Activated naive CD8-positive, alpha-beta T cell treated with anti-CD3 and anti-CD28 coated beads, Interleukin-2, amount 10 ng/mL, durations not matched to agents 7 days and 5 days (primary cell): ENCODE measurements at regions not wholly inside any gene's neighbourhood (a gene's known extent, or its start where the extent isn't known, plus 50 kb on each side); places are given as distances from the start of the nearest gene placed in this dataset.

Experiments used
- ATAC-seq: fragments of 150-1000 bp; cut with Tn5 transposase; one replicate; pipeline ENCODE4 v1.10.0; 2021; ENCODE audit warnings: low read depth, moderate library complexity
- POLR2A ChIA-PET: fragments of 350-600 bp; sonication (Branson Sonifier 250); formaldehyde crosslinking; loops from one replicate; lab custom pipeline; 2021; ENCODE audit warnings: antibody characterized with exemption; lab: Charles Lee
- DNase-seq: peaks from one replicate; pipeline ENCODE4 v3.0.0; 2021
- H3K27ac Mint-ChIP-seq: one replicate; pipeline ENCODE4 v1.8.0; 2022; ENCODE audit warnings: mild to moderate bottlenecking, mixed read lengths
- H3K27me3 Mint-ChIP-seq: one replicate; pipeline ENCODE4 v1.8.0; 2022; ENCODE audit warnings: mild to moderate bottlenecking, moderate library complexity, mixed read lengths
- H3K36me3 Mint-ChIP-seq: one replicate; pipeline ENCODE4 v1.8.0; 2021; ENCODE audit warnings: mild to moderate bottlenecking, mixed read lengths
- H3K4me1 Mint-ChIP-seq: one replicate; pipeline ENCODE4 v1.8.0; 2021; ENCODE audit warnings: mixed read lengths
- H3K4me3 Mint-ChIP-seq: one replicate; pipeline ENCODE4 v1.8.0; 2022; ENCODE audit warnings: mild to moderate bottlenecking, moderate library complexity, mixed read lengths
- H3K9me3 Mint-ChIP-seq: one replicate; pipeline ENCODE4 v1.8.0; 2021; ENCODE audit warnings: mixed read lengths

DNA sequence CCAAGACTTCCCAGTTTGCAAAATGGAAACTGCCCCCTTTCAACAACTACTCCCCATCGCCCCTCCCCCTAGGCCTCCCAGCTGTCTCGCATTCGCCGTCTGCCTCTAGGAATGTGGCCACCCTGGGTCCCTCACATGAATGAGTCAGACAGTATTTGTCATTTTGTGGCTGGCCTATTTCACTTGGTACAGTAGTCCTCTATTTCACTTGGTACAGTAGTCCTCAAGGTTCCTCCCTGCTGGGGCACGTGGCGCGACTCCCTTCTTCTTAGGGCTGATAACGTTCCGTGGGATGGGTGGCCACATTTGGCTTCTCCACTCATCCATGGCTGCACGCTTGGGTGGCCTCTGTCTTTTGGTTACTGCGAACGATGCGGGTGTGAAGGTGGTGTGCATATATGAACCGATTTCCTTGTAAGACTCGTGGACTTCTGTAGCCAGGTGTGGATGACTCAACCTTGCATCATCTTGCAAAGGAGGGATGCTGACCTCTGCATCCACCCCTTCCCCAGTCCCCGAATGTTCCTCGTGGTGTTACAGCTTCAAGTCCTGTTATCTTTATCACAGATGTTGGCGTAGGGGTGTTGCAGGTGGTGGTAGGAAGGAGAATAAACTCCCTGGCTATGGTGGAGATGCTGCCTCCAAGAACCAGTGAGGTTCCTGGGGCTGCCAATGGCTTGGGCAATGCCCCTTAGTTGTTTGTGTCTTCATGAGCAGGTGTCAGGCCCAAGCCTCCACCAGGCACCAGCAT lies 112.1 kb upstream of the SOX1 start:
- DNase-seq (no peak), ATAC-seq (no peak)
- POLR2A ChIA-PET, result no interaction called here
- Mint-ChIP-seq H3K4me1 (no peaks in the 10 kb centered on the region), H3K9me3 (peaks cover 1% of the 10 kb centered on the region), H3K27ac (no peak overlapping the region), H3K36me3 (no peaks in the 10 kb centered on the region), H3K27me3 (no peaks in the 10 kb centered on the region), H3K4me3 (no peak overlapping the region)

DNA sequence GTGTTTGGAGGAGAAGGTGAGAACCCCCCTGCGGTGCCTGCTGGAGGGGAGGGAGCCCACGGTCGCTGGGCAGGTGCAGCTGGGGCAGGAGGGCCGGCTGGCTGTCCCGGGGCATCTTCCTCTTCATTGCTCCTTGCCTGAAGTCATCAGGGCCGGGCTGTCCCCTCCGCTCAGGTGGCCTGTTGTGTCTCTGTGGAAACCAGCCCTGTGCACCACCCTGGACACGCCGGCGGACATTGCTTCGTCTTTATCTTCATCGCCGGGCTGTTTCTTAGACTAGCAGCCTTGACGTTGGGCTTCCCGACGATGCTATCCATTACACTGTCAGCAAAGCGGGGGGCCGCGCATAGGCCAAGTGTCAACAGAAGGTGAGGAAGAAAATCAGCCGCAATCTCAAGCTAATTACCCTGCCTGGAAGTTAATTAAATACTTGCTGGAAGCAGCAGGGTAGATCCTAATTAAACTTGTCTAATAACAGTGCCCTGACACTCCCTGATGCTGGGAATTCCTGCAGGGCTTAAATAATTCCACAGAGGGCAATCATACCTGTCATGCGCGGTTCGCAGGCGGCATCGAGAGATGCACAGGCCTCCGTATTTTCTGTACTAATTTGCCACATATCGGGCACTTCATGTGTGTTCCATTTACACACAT lies 111.4 kb upstream of the SOX1 start:
- H3K4me3 Mint-ChIP-seq, result no peak overlapping the region
- no peaks in the 10 kb centered on the region for H3K4me1 Mint-ChIP-seq
- no peak overlapping the region for H3K27ac Mint-ChIP-seq
- ATAC-seq (no peak), DNase-seq (no peak)
- H3K36me3 Mint-ChIP-seq, result no peaks in the 10 kb centered on the region
- H3K9me3 Mint-ChIP-seq, result peaks cover 1% of the 10 kb centered on the region
- no peaks in the 10 kb centered on the region for H3K27me3 Mint-ChIP-seq
- POLR2A ChIA-PET, result no interaction called here

DNA sequence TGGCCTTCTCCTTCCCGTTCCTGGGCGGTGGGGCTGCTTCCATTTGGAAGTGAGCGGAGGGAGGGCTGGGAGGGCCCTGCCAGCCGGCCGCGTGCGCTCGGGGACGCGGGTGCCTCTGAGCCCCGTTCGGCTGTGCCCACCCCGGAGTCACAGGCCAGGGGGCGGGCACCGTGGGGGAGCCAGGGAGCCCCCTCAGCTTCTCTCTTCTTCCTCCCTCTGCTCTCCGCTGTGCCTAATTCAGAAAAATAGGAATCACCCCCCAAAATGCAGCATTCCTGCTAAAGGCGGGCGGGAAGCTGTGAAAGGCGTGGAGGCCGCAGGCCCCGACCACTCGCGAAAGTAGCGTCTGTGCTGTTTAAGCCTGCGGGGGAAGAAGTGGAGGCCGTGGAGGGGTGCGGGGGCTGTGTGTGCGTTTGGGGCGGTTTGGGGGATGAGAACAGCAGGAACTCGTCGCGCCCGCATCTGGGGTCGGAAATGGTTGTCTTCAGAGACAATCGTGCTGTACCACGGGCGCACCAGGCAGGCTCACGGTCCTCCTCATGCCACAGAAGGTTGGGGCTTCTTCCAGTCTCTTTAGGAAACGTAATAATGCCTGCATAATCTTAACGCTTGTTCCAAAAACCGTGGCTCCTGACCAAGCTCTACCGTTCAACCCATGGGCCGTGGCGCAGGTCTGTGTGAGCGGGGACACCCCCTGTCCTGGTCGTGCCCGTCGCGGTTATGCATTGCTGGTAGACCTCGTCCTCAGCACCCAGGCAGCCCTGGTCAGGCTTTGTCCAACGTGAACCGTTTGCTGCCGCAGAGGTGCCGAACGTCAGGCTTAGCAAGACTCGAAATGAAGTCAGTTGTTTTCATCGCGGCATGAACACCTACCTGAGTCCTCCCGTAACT lies 110.4 kb upstream of the SOX1 start:
- POLR2A ChIA-PET, result no interaction called here
- ATAC-seq (no peak), DNase-seq (no peak)
- Mint-ChIP-seq H3K9me3 (peaks cover 1% of the 10 kb centered on the region), H3K27ac (no peak overlapping the region), H3K36me3 (no peaks in the 10 kb centered on the region), H3K4me1 (no peaks in the 10 kb centered on the region), H3K4me3 (no peak overlapping the region), H3K27me3 (no peaks in the 10 kb centered on the region)

DNA sequence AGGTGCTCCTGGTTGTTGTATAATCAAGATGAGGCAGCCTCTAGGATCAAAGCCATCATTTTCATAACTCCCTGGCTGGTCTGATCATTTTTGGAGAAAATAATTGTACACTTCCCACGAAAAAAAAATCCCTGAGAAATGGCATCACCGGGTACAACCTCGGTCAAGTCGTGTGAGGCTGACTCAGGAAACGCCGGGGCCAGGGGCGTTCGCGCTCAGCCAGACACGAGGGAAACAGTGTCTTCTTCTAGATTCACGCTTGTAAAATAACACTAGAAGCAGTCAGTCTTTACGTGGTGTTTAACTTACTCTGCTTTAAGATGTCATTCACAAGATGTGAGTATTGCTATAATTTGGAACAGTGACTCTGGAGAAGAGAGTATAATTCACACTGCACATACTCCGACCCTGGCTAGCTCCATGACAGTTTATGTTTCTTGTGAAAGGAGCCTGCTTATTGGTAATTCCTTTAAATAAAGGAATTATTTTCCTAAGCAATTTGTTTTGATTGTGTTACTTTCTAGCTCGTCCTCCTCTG lies 109.0 kb upstream of the SOX1 start:
- POLR2A ChIA-PET, result no interaction called here

DNA sequence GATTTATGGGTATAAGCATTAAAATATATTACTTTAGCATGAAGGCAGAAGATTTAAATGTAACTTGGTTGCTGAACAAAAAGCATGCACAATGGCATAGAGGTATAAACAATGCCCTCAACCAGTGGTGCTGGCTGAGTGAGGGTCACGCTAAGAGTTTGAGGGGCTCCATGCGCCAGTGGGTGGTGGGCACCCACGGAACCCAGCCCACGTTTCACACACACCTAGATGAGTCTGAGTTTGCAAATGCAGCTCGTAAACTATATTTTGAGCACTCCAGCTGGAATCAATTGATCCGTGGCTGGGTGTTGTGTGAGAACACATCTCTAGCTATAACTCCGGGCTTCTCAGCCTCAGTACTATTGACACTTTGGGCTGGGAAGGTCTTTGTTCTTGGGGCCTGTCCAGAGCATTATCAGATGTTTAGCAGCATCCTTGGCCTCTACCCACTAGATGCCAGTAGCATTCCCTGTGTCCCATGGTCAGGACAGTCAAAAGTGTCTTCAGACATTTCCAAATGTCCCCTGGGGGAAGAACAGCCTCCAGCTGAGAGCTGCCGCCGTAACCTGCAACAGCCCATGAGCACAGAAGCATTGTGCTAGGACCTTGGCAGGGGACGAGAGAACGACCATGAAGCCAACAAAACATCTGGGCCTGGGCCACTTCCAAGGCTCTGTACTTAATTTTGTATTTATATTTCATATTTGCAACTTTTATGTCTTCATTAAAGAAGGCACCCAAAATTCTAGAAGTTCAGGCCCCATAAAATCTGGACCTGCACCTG lies 108.1 kb upstream of the SOX1 start:
- ATAC-seq (no peak), DNase-seq (no peak)
- no peaks in the 10 kb centered on the region for H3K36me3 Mint-ChIP-seq
- no peak overlapping the region for H3K4me3 Mint-ChIP-seq
- POLR2A ChIA-PET, result no interaction called here
- H3K27ac Mint-ChIP-seq, result no peak overlapping the region
- H3K4me1 Mint-ChIP-seq, result no peaks in the 10 kb centered on the region
- peaks cover 1% of the 10 kb centered on the region for H3K9me3 Mint-ChIP-seq
- no peaks in the 10 kb centered on the region for H3K27me3 Mint-ChIP-seq

More for the DNA sequence above, 109.0 kb upstream of the SOX1 start:
- Mint-ChIP-seq H3K27ac (no peak overlapping the region), H3K4me3 (no peak overlapping the region), H3K27me3 (no peaks in the 10 kb centered on the region), H3K36me3 (no peaks in the 10 kb centered on the region), H3K9me3 (peaks cover 1% of the 10 kb centered on the region), H3K4me1 (no peaks in the 10 kb centered on the region)
- ATAC-seq (no peak), DNase-seq (no peak)

DNA sequence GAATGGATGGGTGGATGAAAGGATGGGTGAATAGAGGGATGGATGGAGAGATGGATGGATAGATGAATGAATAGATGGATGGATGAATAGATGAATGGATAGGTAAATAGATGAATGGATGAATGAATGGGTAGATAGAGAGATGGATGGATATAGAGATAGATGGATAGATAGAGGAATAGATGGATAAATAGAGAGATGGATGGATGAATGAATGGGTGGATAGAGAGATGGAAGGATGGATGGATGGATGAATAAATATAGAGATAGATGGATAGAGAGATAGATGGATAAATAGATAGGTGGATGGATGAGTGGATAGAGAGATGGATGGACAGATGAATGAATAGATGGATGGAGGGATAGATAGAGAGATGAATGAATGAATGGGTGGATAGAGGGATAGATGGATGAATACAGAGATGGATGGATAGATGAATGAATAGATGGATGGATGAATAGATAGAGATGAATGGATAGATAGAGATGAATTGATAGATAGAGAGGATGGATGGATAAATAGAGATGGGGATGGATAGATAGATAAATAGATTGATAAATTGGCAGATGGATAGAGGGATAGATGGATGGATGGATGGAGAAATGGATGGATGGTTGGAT lies 106.7 kb upstream of the SOX1 start:
- Mint-ChIP-seq H3K27ac (no peak overlapping the region), H3K4me1 (no peaks in the 10 kb centered on the region), H3K36me3 (no peaks in the 10 kb centered on the region), H3K9me3 (peaks cover 1% of the 10 kb centered on the region), H3K4me3 (no peak overlapping the region), H3K27me3 (no peaks in the 10 kb centered on the region)
- no peak for ATAC-seq
- POLR2A ChIA-PET, result no interaction called here
- DNase-seq, result no peak

DNA sequence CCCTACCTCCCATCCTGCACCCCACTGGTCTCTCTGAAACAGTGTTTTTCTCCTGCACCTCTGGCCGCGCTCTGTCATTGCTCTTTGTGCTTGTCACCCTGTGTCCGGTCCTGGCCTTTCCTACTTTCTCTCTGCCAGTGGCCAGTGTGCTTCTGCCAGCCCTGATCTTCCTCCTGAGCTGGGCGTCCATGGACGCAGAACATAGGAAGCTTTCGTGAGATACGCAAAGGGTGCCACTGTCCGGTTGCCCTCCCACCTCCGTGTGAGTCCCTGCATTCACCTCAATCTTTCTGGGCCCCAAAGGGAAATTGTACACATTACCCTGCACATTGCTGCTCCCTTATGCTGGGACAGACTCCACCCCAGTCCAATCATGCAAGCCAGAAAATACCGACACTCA lies 105.7 kb upstream of the SOX1 start:
- POLR2A ChIA-PET, result no interaction called here
- Mint-ChIP-seq H3K27ac (no peak overlapping the region), H3K36me3 (no peaks in the 10 kb centered on the region)

DNA sequence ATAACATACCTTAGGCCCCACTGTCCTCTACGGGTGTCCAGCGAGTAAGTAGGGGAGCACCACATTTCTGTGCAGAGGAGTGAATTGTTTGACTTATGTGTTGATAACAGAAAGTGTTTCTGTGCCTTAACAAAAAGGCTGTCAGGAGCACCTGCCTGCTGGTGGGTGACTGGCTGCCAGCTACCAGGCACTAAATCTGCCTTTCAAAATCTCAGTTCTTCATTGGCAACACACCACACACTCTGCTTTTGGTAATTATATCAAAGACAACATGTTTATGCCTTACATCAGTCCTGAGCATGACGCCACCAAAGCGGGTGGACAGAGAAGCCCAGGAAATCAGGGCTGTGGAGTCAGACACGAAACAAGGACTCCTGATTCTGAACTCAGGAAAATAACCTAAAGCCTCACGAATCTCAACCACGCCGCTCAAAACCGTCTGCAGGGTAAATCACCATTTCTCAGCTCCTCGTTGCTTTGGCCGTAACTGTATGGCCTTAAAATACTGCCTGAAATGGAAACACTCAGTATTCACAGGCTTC lies 105.2 kb upstream of the SOX1 start:
- no peak for ATAC-seq
- H3K4me3 Mint-ChIP-seq, result no peak overlapping the region
- POLR2A ChIA-PET, result no interaction called here
- DNase-seq, result no peak
- H3K27ac Mint-ChIP-seq, result no peak overlapping the region
- no peaks in the 10 kb centered on the region for H3K27me3 Mint-ChIP-seq
- no peaks in the 10 kb centered on the region for H3K36me3 Mint-ChIP-seq
- H3K4me1 Mint-ChIP-seq, result no peaks in the 10 kb centered on the region
- peaks cover 1% of the 10 kb centered on the region for H3K9me3 Mint-ChIP-seq

More for the DNA sequence above, 105.7 kb upstream of the SOX1 start:
- no peaks in the 10 kb centered on the region for H3K4me1 Mint-ChIP-seq
- no peak for ATAC-seq
- no peaks in the 10 kb centered on the region for H3K27me3 Mint-ChIP-seq
- peaks cover 1% of the 10 kb centered on the region for H3K9me3 Mint-ChIP-seq
- H3K4me3 Mint-ChIP-seq, result no peak overlapping the region
- no peak for DNase-seq

DNA sequence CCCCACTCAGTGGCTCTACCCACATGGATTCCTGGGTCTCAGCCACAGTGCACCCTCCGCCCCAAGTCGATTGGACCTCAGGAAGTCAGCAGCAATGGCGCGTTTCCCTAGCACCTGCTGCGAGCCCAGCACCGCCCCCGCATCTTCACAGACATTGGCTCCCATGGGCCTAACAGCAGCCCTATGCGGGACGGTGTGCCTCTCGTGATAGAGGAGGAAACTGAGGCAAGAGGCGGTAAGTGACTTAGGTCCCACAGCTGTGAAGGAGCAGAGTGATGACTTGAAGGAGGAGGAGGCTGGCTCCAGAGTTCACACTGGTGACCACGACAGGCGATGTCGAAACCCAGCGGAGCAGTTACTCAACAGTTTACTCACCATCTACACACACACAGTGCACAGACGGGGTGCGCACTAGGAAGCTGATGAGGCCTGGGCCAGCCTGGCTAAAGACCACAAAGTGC lies 104.5 kb upstream of the SOX1 start:
- H3K27me3 Mint-ChIP-seq, result no peaks in the 10 kb centered on the region
- no peak overlapping the region for H3K4me3 Mint-ChIP-seq
- no peak for ATAC-seq
- POLR2A ChIA-PET, result no interaction called here
- H3K9me3 Mint-ChIP-seq, result no peaks in the 10 kb centered on the region
- DNase-seq, result no peak
- H3K36me3 Mint-ChIP-seq, result no peaks in the 10 kb centered on the region
- H3K4me1 Mint-ChIP-seq, result no peaks in the 10 kb centered on the region
- H3K27ac Mint-ChIP-seq, result no peak overlapping the region

DNA sequence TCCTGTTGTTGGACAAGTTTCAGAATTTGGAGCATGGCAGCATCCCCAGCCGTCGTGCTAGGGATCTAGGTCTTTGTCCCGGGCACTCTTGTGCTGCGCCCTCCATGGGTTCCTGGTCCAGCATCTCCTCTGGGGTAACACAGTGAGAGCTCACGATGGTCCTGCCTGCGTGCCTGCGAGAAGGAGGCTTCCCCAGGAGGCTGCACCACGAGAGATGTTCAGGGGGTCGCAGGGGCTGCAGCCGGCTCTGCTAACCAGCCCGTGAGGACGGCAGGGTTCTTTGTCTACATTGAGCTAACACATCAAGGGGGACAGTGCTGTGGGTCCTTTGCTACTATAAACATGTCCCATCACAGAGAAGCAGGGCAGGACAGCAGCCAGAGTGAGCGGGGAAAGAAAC lies 103.9 kb upstream of the SOX1 start:
- no peak overlapping the region for H3K27ac Mint-ChIP-seq
- no peak overlapping the region for H3K4me3 Mint-ChIP-seq
- H3K4me1 Mint-ChIP-seq, result no peaks in the 10 kb centered on the region
- ATAC-seq (no peak), DNase-seq (no peak)
- no peaks in the 10 kb centered on the region for H3K27me3 Mint-ChIP-seq
- H3K36me3 Mint-ChIP-seq, result no peaks in the 10 kb centered on the region
- POLR2A ChIA-PET, result no interaction called here
- no peaks in the 10 kb centered on the region for H3K9me3 Mint-ChIP-seq

DNA sequence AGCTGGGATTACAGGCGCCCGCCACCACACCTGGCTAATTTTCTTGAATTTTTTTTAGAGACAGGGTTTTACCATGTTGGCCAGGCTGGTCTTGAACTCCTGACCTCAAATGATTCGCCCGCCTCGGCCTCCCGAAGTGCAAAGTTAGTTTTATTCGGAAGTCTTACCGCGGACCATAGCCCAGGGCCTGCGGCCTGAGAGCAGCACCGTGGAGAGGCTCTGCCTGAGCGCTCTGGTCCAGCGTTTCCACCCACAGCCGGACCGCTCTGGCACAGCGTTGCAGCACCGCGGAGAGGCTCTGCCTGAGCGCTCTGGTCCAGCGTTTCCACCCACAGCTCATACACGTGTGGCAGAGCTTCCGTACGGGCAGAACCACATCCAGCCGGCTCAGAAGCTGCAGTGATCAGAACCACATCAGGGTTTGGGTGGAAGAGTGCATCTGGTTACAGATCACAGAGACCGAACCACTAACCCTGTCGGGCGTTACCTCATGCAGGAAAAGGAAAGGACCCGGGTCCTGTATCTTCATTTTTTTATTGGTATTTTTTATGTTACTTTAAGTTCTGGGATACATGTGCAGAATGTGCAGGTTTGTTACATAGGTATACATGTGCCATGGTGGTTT lies 102.4 kb upstream of the SOX1 start:
- H3K9me3 Mint-ChIP-seq, result no peaks in the 10 kb centered on the region
- POLR2A ChIA-PET, result no interaction called here
- DNase-seq, result no peak
- no peaks in the 10 kb centered on the region for H3K4me1 Mint-ChIP-seq
- no peak overlapping the region for H3K4me3 Mint-ChIP-seq
- H3K27me3 Mint-ChIP-seq, result no peaks in the 10 kb centered on the region
- H3K36me3 Mint-ChIP-seq, result no peaks in the 10 kb centered on the region
- ATAC-seq, result no peak
- H3K27ac Mint-ChIP-seq, result no peak overlapping the region
